ENCODE measurements at regions not wholly inside any gene's neighbourhood (a gene's known extent, or its start where the extent isn't known, plus 50 kb on each side); places are given as distances from the start of the nearest gene placed in this dataset.

GRCh38 chr2:223141606-223142005 is 89.6 kb downstream of the KCNE4 start:
- DNase-seq = no peak
- H3K4me3 Mint-ChIP-seq = no peak overlapping the region
- Histone ChIP-seq H3K4me2 (ENCODE audit: insufficient read depth, insufficient read length, low read length) (no peak overlapping the region), H3K79me2 (ENCODE audit: insufficient read depth, low read length) (no peaks in the 10 kb centered on the region), H2AK5ac (ENCODE audit: insufficient read length, low read length) (no peak overlapping the region), H4K20me1 (ENCODE audit: control insufficient read depth, insufficient read depth, insufficient read length) (no peaks in the 10 kb centered on the region), H3K18ac (ENCODE audit: insufficient read length, low read depth, low read length) (no peak overlapping the region), H4K5ac (ENCODE audit: insufficient read length, low read depth, low read length) (no peak overlapping the region), H3K27ac (ENCODE audit: insufficient read length, low read depth, low read length) (no peak overlapping the region), H3K9me3 (ENCODE audit: control insufficient read depth, low read depth, low read length) (no peaks in the 10 kb centered on the region), H4K8ac (replicated peaks; ENCODE audit: insufficient read length, low read depth, low read length) (no peak overlapping the region), H3K4me1 (ENCODE audit: insufficient read depth, low read length) (no peaks in the 10 kb centered on the region; the same call in 1 of the 2 replicates), H3K27me3 (ENCODE audit: insufficient read depth, low read length) (no peaks in the 10 kb centered on the region), H2AFZ (ENCODE audit: low read length) (no peak overlapping the region), H3K14ac (ENCODE audit: insufficient read depth, low read length) (no peak overlapping the region), H3K56ac (ENCODE audit: insufficient read length, low read depth, low read length) (no peak overlapping the region), H3K23me2 (ENCODE audit: insufficient read length, low read depth, low read length, poor library complexity, severe bottlenecking) (no peaks in the 10 kb centered on the region), H4K91ac (ENCODE audit: insufficient read length, low read depth, low read length) (no peak overlapping the region), H3K4ac (ENCODE audit: low read depth, low read length) (no peak overlapping the region), H3K23ac (ENCODE audit: insufficient read length, low read depth, low read length) (no peak overlapping the region), H2BK15ac (ENCODE audit: low read depth, low read length) (no peak overlapping the region), H3T11ph (ENCODE audit: low read length) (no peak overlapping the region), H2BK20ac (ENCODE audit: low read depth, low read length, poor library complexity, severe bottlenecking) (no peak overlapping the region), H2BK5ac (ENCODE audit: insufficient read length, low read length) (no peak overlapping the region), H3K9ac (ENCODE audit: extremely low read depth, insufficient read length, low read length) (no peak overlapping the region), H2BK120ac (ENCODE audit: low read depth, low read length, poor library complexity, severe bottlenecking) (no peak overlapping the region), H2BK12ac (ENCODE audit: insufficient read length, low read depth, low read length) (no peak overlapping the region), H3K79me1 (ENCODE audit: insufficient read depth, low read depth, low read length, poor library complexity, severe bottlenecking) (no peaks in the 10 kb centered on the region)
- no peaks in the 10 kb centered on the region for H3K36me3 Mint-ChIP-seq (ENCODE audit: insufficient read depth in 1 of 3, low read depth in 3 of 3)
- TF ChIP-seq CTCF (conservative IDR thresholded peaks at IDR 0.05) = no peak
- WGBS (ENCODE audit: extremely low coverage, insufficient read length, low lambda C conversion rate) = no CpG with 5 or more reads among the region's 4 CpGs
- H3K27me3 Mint-ChIP-seq (ENCODE audit: low read depth) = no peaks in the 10 kb centered on the region
- H3K27ac Mint-ChIP-seq = no peak overlapping the region
- no peaks in the 10 kb centered on the region for H3K9me3 Mint-ChIP-seq
- peaks cover 10 to 14% of the 10 kb centered on the region in 2 experiments for H3K4me1 Mint-ChIP-seq

Data from H9 (cell line).